Ovary (tissue), 3 donors: ENCODE measurements at regions not wholly inside any gene's neighbourhood (a gene's known extent, or its start where the extent isn't known, plus 50 kb on each side); places are given as distances from the start of the nearest gene placed in this dataset.

Source experiments
- POLR2A ChIP-seq: fragments of 450-650 bp; IDR thresholded peaks from one replicate; pipeline ENCODE4 v1.6.1; 2017; ENCODE audit warnings: antibody characterized with exemption, mild to moderate bottlenecking, moderate library complexity
- TF ChIP-seq, protein P1 (sequence below), 3 donors: fragments of 450-650 bp in 2 of 3; fragments of 200-600 bp in 1 of 3; IDR thresholded peaks; one replicate each; pipeline versions ENCODE4 v1.5.1 to v1.8.0; 2016 to 2022; ENCODE audit warnings: antibody characterized with exemption in 3 of 3, mild to moderate bottlenecking in 1 of 3
- donor health status: DM: no; HTN: no; CAD: no.

DNA sequence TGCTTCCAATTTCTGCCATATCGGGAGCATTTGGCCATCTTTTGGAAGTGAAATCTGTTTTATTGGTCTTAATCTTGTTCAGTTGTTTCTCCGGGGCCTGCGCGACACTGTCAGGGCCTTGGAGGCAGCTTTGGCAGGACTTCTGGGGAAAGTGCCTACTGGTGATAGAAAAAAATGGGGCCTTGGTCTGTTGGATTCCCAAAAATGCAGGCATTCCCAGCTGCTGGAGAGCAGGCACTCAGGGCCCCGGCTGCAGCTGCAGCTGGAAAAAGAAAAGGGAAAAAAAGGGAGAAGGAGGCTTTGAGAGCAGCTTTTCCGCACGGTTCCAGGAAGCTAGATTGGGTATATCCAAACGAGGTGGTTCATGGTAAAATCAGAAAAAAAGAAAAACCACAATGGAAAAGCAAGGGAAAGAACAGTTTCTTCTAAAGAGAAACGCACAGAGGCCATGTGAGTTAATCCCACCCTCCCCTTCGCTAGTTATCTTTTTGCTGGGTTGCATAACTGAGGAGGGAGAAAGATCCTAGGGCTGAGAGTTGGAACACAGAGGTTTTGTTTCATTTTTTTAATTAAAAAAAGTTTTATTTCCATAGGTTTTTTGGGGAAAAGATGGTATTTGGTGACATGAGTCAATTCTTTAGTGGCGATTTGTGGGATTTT is 134.7 kb upstream of the RFLNA start:
- TF ChIP-seq, protein P1, sequence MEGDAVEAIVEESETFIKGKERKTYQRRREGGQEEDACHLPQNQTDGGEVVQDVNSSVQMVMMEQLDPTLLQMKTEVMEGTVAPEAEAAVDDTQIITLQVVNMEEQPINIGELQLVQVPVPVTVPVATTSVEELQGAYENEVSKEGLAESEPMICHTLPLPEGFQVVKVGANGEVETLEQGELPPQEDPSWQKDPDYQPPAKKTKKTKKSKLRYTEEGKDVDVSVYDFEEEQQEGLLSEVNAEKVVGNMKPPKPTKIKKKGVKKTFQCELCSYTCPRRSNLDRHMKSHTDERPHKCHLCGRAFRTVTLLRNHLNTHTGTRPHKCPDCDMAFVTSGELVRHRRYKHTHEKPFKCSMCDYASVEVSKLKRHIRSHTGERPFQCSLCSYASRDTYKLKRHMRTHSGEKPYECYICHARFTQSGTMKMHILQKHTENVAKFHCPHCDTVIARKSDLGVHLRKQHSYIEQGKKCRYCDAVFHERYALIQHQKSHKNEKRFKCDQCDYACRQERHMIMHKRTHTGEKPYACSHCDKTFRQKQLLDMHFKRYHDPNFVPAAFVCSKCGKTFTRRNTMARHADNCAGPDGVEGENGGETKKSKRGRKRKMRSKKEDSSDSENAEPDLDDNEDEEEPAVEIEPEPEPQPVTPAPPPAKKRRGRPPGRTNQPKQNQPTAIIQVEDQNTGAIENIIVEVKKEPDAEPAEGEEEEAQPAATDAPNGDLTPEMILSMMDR (IDR thresholded peaks at IDR 0.05), result no peak
- TF ChIP-seq POLR2A, result no peak
